Activated CD8-positive, alpha-beta memory T cell treated with anti-CD3 and anti-CD28 coated beads, Interleukin-2, amount 50 U/mL, for 24 hours (primary cell): ENCODE measurements at regions not wholly inside any gene's neighbourhood (a gene's known extent, or its start where the extent isn't known, plus 50 kb on each side); places are given as distances from the start of the nearest gene placed in this dataset.
"Not testable (repeated sequence)": the region's sequence is repeated elsewhere in the genome, so short reads cannot be mapped to it uniquely, and the experiment has no call there.

Experiments
- DNase-seq: peaks from one replicate; pipeline ENCODE4 v3.0.0-alpha.2; 2020; ENCODE audit errors: extremely low read depth

DNA sequence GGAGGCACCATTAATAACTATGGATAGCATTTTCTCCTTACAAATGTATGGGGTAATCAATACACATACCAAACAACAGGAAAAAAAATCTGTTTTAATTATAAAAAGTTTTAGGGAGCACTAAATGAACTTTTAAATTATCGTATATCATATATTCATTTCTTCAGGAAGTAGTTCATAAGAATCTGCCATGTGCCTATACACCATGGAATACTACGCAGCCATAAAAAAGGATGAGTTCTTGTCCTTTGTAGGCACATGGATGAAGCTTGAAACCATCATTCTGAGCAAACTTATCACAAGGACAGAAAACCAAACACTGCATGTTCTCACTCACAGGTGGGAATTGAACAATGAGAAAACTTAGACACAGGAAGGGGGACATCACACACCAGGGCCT, 162.1 kb upstream of the RASA1 start:
- no peak for DNase-seq

GRCh38 chr5:87109746-87110145, 157.9 kb upstream of the RASA1 start:
- DNase-seq = no peak

- no peak for DNase-seq
Measured at GRCh38 chr5:87110721-87111120, 157.0 kb upstream of the RASA1 start.

- DNase-seq = no peak
Measured at GRCh38 chr5:87113861-87114260, 153.8 kb upstream of the RASA1 start.

- no peak for DNase-seq
Measured at GRCh38 chr5:87114631-87115030, 153.1 kb upstream of the RASA1 start.

- no peak for DNase-seq
Measured at GRCh38 chr5:87115839-87116364, 151.8 kb upstream of the RASA1 start.

DNA sequence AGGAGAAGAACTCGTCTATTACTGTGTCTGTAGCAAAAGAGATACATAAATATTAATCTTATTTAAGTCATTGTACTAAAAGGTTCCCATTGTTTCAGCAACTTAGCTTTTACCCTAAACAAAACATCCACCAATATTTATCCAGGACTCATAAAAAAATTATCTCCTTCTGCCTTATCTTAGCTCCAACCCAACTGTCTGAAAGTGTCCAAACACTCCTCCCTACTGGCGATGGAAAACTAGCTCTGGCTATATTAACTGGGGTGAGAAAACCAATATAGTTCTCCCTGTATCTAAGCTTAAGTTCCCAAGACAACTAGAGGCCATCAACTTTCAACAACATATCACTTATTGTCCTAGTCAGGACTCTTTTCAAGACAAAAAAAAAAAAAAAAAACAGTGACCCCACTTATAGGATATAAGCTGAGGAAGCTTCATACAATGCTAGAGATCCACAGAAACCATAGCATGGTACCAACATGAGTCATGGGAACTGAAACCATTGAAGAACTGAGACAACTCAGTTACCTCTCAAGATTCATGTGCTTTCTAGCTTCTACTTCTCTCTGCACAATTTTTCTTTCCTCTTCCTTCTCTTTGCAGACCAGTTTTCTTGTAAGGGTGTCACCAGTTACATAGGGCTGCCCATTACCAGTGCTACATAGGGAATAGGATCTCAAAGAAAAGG, 150.7 kb upstream of the RASA1 start:
- DNase-seq = no peak

DNA sequence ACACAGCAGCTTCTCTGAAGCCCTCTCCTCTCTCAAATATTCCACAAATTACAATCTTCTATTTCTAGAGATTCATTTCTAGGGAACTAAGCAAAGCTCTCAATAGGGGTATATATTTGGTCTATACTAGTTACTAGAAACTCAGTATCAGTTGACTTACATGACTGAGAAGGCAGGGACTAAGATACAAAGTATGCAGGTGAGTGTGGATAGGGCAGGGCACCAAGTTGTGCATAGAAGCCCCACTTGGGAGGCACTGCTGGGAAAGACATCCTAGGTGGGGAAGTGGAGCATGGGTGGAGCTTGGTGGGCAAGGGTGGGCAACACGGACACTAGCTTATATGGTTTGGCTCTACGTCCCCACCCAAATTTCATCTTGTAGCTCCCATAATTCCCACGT, 148.1 kb upstream of the RASA1 start:
- no peak for DNase-seq

- DNase-seq = no peak
Measured at GRCh38 chr5:87120518-87121303, 147.0 kb upstream of the RASA1 start.

DNA sequence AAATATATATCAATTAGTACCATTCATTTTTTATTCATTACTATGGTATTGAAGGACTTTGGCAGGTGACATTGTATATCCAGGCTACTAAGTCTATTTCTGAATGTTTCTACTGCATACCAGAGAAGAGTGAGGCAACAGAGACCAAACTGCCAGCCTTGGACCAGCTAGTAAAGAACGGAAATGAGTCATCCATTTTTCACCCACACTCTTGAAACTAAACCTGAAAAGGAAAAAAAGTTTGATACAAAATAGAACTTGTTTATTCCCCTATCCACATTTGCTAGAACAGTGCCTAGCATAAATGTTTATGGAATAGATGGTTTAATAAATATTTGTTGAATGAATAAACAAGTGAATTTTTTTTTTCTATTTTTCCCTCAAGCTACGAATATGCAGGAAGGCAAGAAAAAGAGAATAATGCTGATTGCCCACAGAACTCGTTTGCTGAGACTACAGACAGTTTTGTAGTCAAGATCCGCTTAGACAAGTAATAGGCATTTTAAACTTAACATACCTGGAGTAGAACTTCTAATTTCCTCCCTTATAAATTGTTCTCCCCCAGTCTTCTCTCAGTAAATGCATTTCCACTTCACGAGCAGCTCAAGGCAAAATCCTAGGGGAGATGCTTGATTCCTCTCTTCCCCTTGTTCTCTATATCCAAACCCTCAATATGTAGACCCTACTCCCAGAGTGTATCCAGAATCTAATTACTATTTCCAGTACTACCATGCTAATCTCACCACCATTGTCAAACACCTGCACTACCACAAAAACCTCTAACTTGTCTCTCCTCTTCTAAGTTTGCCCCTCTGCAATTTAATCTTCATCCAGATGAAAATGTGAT, 146.2 kb upstream of the RASA1 start:
- no peak for DNase-seq

- no peak for DNase-seq
Measured at GRCh38 chr5:87122151-87122977, 145.3 kb upstream of the RASA1 start.

DNA sequence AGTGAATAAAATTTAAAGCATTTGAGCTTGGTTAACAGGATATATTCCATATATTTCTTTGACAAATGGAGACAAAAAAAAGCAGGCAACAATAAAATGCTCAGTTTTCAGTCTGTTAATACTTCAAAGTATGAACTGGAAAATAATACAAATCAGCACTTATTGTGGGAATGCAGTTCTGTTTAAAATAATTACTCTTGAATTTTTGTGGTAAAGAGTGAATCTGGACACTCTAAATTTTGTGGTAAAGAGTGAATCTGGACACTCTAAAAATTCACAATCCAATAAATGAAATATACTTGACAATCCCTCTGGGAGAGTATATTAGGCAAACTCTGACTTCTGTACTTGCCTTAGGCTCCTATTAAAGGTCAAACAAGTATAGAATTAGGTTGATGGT, 141.9 kb upstream of the RASA1 start:
- DNase-seq = no peak

GRCh38 chr5:87126869-87127268, 140.8 kb upstream of the RASA1 start:
- no peak for DNase-seq

DNA sequence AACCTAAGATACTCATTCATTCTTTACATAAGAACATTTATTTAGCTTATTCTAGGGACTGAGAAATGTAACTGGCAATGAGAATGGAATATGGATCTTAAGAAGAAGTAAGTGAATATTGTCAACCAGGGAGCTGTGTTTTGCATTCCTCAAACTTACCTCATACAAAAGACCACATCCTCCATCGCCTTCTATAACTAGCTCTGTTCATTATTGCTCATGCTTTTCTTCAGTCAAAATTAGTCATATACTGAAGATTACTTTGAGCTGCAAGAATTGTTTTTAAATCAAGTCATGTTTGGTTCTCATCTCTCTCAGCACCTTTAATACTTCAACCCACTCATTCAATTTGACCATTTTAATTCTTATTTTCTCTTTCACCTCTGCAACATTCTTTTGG, 140.3 kb upstream of the RASA1 start:
- no peak for DNase-seq

- no peak for DNase-seq
Measured at GRCh38 chr5:87127956-87128687, 139.6 kb upstream of the RASA1 start.

DNA sequence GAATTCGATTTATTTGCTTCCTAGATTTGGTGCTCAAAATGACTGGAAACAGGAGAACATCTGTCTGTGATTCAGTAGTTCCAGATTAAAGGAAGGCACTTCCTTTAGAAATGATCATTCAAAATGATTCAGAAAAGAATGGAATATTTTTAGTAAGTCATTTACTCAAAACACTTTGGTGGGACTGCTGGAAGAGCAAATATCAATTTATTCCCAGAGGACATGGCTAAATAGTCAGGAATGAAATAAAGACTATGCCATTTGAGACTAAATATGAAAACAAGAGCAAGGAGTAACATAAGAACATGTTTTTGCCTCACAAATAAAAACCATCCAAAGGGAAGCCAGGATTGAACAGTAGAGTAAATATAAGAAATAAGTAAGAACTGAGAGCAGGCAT, 138.6 kb upstream of the RASA1 start:
- DNase-seq = no peak

- DNase-seq = no peak
Measured at GRCh38 chr5:87132696-87133095, 135.0 kb upstream of the RASA1 start.

DNA sequence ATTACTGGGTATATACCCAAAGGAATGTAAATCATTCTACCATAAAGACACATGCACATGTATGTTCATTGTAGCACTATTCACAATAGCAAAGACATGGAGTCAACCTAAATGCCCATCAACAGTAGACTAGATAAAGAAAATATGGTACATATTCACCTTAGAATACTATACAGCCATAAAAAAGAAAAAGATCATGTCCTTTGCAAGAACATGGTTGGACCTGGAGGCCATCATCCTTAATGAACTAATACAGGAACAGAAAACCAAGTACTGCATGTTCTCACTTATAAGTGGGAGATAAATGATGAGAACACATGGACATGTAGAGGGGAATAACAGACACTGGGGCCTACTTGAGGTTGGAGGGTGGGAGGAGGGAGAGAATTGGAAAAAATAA, 133.2 kb upstream of the RASA1 start:
- not testable (repeated sequence) for DNase-seq

DNA sequence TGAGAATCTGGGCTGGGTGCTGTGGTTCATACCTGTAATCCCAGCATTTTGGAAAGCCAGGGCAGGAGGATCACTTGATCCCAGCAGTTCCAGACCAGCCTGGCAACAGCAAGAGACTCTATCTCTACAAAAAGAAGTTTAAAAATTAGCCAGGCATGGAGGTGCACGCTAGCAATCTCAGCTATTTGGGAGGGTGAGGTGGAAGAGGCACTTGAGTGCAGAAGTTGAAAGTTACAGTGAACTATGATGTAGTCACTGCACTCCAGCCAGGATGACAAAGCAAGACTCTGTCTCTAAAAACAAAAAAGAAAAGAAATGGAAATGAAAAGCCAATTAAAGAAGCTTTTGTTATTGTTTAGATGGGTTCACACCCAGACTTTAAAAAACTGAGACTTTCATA, 131.6 kb upstream of the RASA1 start:
- no peak for DNase-seq

GRCh38 chr5:87136733-87137132, 130.9 kb upstream of the RASA1 start:
- no peak for DNase-seq

DNA sequence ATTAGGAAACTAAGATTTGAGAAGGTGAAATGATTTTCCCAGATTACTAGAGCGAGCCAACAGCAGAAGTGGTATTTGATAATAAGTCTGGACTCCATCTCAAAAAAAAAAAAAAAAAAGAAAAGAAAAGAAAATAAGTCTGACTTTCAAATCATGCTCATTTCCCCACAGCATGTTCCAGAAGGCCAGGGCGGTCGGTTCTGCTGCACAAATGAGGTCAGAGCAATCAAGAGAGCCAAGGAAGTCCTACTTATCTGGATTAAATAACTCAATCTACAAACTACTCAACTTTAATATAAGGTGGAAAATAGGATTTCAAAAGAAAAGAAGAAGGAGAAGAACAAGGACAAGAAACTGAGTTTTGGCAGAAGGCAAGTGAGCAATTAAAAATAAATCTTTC, 130.4 kb upstream of the RASA1 start:
- no peak for DNase-seq
